ENCODE measurements at regions not wholly inside any gene's neighbourhood (a gene's known extent, or its start where the extent isn't known, plus 50 kb on each side); places are given as distances from the start of the nearest gene placed in this dataset.
A peak's percentile ranks its signal among the peaks of the same experiment; 100 is the strongest.

DNA sequence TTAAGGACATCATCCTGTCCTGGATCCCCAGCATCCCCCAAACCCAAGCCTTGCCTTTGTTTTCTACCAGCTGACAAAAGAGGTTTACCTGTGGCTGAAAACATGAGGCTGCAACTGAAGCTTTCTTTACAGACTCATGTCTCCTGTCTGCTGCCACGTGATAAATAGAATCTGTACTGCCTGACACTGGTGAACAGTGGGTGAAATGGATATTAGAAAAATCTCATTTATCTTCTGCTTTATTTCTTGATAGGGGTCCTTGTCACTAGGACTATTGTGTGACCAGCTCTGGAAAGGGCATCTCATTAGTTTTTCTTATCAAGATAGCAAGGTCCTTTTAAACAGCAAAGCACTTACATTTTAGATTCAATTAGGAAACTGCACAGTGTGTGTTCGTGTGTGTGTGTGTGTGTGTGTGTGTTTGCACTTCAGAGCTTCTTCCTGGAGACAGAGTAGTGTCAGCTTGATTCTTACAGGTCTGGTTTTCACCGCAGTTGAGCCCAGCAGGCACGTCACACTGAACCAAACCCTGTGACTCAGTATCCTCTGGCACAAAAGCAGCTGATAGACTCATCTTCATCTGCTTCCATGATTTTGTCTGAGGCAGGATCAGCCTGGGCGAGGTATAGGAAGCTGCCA is 373.5 kb upstream of the CELF2 start:
- TF ChIP-seq, protein P1, sequence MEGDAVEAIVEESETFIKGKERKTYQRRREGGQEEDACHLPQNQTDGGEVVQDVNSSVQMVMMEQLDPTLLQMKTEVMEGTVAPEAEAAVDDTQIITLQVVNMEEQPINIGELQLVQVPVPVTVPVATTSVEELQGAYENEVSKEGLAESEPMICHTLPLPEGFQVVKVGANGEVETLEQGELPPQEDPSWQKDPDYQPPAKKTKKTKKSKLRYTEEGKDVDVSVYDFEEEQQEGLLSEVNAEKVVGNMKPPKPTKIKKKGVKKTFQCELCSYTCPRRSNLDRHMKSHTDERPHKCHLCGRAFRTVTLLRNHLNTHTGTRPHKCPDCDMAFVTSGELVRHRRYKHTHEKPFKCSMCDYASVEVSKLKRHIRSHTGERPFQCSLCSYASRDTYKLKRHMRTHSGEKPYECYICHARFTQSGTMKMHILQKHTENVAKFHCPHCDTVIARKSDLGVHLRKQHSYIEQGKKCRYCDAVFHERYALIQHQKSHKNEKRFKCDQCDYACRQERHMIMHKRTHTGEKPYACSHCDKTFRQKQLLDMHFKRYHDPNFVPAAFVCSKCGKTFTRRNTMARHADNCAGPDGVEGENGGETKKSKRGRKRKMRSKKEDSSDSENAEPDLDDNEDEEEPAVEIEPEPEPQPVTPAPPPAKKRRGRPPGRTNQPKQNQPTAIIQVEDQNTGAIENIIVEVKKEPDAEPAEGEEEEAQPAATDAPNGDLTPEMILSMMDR (IDR thresholded peaks at IDR 0.05; ENCODE audit: low read length, missing control alignments) = no peak
- no peak for DNase-seq (ENCODE audit: low read depth)
- no peak overlapping the region for H3K4me3 ChIP-seq (replicated peaks; ENCODE audit: low read depth, low read length)

DNA sequence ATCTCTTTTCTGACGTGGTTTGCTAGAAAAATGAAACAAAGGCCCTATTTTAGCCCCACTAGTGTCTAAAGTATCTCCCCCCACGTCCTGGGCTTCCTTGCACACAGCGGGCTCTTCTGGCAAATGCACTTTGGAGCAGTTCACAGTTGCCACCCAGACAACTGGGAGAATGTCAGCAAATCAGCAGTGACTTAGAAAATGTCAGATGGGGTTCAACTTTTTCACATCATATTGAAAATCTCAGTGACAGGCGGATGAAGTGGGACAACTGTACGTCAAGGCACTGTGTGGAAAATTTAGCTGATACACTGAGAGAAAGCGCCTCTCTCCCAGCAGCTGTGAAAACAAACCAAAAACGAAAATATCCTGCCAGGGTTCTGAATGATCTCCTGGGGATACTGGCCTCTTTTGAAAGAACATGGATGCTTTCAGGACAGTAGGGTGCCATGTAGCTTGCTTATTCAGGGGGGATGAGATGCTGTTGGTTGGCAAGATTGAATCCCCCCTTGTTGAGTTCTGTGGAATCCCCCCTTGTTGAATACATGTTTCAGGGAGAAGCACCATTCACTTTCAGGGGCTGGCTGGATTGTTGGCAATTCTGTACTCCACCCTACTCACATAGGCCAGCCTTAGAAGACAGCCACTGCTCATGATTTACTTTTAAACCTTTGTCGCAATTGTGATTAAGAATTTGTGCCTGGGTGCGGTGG is 372.8 kb upstream of the CELF2 start:
- no peak overlapping the region for H3K4me3 ChIP-seq (replicated peaks; ENCODE audit: low read depth, low read length)
- TF ChIP-seq, protein P1 (IDR thresholded peaks at IDR 0.05; ENCODE audit: low read length, missing control alignments) = no peak
- DNase-seq (ENCODE audit: low read depth) = no peak

DNA sequence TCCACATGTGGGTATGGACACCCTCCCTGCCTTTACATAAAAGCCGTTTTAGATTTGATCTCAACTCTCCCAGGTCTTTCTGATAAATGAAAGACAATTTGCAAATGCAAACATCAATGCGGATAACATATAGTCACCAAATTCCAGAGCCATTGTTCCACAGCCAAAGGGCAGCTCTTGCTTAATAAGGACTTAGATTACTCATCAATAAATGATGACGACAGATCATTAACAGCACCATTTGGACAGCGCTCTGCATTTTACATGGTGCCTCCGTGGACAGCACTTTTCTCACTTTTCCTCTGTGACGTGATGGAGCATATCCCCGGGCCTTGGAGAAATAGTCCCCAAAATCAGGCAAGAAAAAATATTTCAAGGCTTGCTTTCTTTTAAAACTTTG is 370.3 kb upstream of the CELF2 start:
- DNase-seq (ENCODE audit: low read depth) = no peak
- TF ChIP-seq, protein P1 (IDR thresholded peaks at IDR 0.05; ENCODE audit: low read length, missing control alignments) = no peak
- H3K4me3 ChIP-seq (replicated peaks; ENCODE audit: low read depth, low read length) = no peak overlapping the region

DNA sequence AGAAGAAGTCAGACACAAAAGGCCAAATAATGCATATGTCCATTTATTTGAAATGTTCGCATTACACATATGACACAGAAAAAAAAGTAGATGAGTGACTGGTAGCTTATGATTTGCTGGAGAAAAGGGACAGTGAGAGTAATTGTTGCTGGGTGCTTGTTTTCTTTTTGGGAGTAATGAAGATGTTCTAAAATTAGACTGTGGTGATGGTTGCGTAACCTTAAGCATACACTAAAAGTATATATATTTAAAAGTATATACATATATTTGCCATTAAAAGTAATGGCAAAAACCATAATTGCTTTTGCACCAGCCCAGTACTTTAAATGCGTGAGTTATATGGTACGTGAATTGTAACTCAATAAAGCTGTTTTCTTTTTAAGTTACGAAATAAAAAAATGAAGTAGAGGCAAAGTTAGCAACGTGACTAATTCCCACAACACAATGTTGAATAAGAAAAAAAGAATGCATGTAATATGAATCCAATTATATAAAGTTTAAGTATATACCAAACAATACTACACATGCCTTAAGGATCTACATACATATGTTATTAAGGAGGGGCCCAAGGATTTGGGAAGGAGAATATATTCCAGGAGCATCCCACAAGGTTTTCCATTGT is 360.4 kb upstream of the CELF2 start:
- DNase-seq (ENCODE audit: low read depth) = no peak
- no peak overlapping the region for H3K4me3 ChIP-seq (replicated peaks; ENCODE audit: low read depth, low read length)
- TF ChIP-seq, protein P1 (IDR thresholded peaks at IDR 0.05; ENCODE audit: low read length, missing control alignments) = no peak

DNA sequence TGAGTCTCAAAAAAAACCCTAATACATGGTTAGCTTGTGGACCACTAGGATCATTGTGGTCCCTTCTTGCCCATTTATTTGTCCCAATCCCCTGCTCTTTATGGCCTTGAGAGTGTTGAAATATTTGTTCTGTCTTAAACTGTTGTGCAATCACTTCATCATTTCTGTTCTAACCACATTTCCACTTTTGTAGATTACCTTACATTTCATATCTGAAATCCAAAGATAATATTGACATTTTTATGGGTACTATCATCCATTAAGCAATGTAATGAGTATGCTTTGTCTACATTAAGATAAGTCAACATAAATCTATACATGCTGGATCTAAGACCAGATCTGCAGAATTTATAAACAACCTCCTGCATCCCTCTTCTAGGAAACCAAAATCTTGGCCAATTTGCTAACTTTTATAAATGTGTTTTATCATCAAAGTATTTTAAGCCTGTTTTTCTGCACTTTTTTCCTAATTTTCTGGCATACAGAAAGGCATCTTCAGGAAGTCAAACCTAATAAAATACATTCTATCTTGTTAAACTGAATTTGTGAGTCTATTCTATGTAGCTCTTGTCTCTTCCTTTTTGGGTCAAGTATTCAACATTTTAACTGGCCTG is 359.4 kb upstream of the CELF2 start:
- peak; percentile 57 for DNase-seq (ENCODE audit: low read depth)
- TF ChIP-seq, protein P1 (IDR thresholded peaks at IDR 0.05; ENCODE audit: low read length, missing control alignments) = no peak
- no peak overlapping the region for H3K4me3 ChIP-seq (replicated peaks; ENCODE audit: low read depth, low read length)

DNA sequence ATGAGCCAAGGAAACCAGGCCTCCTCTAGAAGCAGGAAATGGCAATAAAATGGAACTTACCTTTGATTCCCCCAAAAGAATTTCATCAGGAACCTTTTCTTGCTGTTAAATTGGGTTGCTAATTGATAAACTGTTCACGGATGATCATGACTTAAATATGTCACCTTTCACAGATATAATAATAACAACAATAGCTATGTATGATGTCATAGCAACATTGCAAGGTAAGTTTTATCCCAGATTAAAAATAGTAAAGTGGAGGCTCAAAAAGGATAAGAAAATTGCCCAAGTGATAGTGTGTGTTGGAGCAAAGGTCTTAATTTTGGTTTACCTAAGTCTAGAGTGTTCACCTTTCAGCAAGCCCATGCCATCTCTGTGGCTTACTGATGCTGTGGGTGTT is 357.6 kb upstream of the CELF2 start:
- DNase-seq (ENCODE audit: low read depth) = no peak
- no peak overlapping the region for H3K4me3 ChIP-seq (replicated peaks; ENCODE audit: low read depth, low read length)

More for the DNA sequence above, 357.6 kb upstream of the CELF2 start:
- TF ChIP-seq, protein P1 (IDR thresholded peaks at IDR 0.05; ENCODE audit: low read length, missing control alignments) = no peak
